Dedifferentiated amniotic fluid mesenchymal stem cell (primary cell): ENCODE measurements at regions not wholly inside any gene's neighbourhood (a gene's known extent, or its start where the extent isn't known, plus 50 kb on each side); places are given as distances from the start of the nearest gene placed in this dataset.
"Not testable (repeated sequence)": the region's sequence is repeated elsewhere in the genome, so short reads cannot be mapped to it uniquely, and the experiment has no call there.

Experiments used
- DNase-seq: peaks from one replicate; pipeline ENCODE4 v3.0.0-alpha.2; 2016; ENCODE audit errors: extremely low spot score

DNA sequence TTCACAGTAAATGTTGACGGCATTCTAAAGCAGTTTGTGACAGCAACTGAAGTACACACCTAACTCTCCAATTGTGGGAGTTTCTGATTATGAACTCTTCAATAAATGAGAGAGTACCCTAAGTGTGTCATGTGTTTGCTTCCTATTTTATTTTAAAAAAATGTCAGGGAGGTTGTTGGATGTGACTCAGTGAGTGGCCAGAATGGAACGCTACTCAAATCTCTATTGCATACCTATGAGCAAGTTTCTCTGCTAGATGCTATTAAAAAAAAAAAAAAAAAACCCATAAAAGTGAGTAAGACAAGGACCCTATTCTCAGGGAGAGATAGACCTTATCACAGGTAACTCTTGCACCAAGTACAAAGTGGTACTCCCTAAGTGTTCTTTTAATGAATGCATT is 256.6 kb downstream of the BTG1 start:
- no peak for DNase-seq

DNA sequence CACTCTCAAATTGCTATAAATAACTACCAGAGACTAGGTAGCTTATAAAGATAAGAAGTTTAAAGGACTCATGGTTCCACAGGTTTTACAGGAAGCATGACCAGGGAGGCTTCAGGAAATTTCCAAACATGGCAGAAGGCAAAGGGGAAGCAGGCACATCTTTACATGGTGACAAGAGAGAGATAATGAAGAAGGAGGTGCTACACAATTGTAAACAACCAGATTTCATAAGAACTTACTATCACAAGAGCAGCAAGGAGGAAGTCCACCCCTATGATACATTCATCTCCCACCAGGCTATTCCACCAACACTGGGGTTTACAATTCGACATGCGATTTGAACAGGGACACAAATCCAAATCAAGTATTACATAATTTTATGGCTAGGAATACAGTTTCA is 257.7 kb downstream of the BTG1 start:
- no peak for DNase-seq

DNA sequence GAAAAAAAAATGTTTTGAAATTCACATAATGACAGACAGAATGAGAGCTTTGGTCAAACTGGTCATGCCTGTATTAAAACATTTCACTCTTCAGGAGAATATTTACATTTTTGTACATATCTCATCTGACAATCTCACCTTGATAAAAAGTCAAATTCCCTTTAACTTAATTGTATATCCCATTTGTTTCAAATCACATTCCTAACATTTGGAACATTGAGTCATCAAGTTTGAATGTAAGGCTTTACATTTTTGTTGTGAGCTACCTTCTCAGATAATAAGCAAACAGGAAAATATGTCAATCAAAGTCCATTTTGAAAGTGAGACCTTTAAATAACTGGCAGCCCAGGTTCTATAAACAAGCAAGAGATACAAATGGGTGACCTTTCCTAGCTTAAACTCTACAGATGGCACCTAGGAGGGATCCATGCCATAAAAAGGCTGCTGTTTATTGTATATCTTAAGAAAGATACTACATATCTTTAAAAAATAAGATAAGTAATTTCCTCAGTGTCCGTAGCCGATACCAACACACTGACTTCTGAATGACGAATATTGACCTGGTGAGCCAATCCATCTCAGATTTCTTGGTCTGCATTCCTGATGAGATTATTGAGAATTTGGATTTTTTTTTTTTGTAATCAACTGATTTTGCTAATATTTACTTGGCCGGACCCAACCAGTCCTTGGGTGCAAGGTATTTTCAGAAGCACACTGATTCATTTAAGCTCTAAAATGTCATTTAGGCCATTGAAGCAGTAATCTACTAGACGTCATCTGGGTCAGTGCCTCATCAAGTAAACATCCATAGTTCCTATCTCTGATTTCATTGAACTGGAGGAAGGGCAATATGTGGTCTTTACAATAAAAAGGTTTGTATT is 259.6 kb downstream of the BTG1 start:
- no peak for DNase-seq

DNA sequence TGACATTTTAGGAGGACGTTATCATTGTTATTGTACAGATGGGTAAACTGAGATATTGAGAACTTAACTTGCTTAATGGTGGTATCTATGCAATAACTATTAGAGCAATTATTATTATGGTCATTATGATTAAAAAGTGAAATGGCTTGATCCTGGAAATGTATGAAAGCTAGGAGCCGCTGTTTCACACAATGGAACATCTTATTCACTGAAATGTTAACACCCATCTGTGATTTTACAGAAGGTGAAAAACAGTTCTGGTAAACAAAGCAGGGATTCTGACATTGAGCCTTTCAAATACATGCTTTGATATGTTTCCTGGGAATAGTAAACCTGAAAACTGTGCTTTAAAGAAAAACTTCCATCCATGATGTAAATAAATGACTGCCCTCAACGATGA is 261.4 kb downstream of the BTG1 start:
- DNase-seq: no peak

DNA sequence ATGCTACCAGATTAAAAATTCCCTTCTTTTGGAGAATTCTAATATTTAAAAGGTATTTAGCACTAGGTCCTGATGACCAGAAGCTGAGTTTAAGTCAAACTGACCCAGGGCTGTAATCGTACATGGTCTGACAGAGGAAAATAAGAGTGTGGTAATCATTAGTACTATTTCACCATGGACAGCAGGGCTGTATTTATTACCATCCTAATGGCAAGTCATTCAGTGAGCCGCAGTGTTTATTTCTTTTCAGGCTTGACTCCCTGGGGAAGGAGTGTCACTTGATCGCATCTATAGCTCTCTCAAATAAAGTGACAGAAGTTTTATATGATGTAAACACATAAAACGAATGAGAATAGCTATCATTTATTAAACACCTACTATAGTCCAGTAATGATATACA is 261.8 kb downstream of the BTG1 start:
- DNase-seq: no peak

DNA sequence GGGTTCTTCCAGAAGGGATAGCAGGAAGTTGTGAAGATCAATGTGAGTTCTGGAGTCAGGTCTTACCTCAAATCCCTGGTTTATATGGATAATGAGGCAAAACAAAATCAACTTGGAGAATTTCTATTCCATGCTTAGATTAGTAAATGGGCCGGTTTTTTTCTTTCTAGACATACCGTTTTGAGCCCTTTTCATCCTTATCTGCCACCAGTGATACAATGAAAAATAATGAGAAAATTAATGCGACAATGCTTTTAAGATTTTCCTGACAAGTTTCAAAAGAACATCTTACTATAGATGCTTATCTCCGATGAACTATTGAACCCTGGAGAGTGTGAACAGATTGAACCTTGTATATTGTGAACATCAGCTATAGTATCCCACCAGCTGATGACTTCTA is 262.7 kb downstream of the BTG1 start:
- no peak for DNase-seq

DNA sequence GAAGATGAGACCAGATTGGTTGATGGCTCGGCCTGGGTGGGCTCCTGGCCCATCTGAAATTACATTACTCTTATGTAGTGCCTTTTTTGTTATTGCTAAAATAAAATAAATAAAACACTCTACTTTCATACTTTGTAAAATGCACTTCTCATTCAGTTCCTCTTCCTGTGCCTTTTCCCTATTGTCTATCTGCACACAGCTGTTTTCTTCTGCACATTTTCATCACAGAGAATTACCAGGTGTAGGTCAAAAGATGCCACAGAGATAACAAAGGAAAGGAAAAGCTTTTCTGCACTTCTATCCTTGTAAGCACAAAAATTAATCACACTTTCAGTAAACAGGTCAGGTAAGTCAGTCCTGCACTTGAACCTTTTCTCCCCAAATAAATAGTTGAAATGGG is 265.1 kb downstream of the BTG1 start:
- DNase-seq: no peak

DNA sequence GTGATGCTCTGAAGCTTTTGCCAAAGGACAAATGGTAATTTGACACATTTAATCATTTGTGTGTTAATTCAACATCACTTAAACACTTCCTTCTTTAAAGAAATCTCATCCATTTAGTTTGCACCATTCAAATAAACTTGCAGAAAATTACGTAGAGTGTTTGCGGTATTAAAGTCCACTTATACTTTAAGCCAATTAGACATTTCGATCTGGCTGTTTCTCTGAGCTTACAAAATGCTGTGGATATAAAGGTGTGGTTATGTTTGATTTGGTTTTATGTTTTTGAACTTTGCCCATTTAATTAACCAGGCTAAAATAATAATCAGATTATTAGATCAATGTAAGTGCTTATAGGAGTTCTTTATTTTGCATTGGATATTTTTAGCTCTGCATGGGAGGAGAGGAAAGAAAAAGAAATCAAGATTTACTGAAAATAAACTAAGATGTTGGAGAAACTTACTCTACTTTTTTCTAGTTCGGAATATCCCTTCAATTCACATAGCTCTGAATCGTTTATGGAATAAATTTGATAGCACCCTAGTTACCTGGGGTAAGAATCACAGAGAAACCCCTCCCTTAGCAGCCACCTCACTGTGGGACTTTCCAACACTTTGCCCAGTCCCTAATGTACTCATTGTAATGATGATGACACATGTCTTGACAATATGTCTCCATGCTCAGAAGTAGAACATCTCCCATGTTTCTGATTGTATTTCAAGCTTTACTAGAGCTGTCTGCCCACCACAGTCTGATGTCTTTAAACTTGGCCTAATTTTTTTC is 268.0 kb downstream of the BTG1 start:
- no peak for DNase-seq

DNA sequence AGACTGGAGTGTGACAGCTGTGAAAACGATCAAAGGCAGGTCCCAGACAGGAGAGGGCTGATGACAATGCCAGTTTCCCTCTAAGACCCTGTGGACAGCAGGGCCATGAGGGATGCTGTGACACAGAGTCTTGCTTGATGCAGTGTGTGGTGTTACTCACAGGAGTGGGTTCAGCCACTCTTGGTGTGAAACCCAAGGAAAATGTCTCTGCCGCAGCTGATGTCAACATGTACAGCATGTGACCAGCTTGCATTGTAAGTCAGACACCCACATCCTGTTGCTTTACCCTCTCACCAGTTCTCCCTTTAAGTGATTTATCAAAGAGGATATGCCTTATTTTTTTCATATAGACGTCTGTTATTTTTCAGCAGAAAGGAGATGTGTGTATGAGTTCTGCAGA is 268.6 kb downstream of the BTG1 start:
- no peak for DNase-seq

DNA sequence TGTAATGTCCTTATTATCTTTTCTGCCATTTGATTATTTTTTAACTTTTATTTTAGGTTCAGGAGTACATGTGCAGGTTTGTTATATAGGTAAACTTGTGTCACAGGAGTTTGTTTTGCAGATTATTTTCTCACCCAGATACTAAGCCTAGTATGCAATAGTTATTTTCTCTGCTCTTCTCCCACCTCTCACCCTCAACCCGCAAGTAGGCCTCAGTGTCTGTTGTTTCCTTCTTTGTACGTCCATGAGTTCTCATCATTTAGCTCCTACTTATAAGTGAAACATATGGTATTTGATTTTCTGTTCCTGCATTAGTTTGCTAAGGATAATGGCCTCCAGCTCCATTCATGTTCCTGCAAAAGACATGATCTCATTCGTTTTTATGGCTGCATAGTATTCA is 270.0 kb downstream of the BTG1 start:
- not testable (repeated sequence) for DNase-seq

DNA sequence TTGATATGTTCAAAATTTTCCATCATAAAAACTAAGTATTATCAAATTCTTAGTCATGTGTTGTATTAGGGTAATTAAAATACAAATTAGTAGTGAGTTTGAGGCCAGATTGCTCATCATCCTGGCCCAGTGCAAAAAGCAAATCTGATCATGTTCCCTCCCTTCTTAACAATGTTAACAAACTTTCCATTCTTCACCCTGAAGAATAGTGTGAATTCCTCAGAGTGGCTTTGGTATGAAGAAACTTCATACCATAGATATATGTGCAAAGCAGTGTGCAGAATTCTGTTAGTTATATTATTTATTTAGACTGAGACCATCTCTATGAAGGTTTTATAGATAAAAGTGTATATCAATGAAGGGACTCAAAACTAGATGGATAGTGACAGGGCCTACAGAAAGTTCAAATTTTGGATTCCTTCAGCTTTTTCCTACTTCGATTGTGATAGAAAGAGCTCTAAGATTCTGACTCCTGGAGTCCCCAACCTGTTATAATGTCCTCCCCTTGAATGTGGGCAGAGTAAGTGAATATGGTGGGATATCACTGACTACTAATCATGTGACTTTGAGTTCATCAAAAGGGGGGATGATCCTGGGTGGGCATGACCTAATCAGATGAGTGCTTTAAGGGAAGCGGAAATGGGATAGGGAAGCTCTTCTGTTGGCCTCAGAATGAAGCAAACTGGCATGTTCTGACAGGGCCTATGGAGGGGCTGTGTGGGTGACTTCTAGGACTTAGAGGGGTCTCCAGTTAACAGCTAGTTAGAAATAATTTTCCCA is 271.4 kb downstream of the BTG1 start:
- no peak for DNase-seq

DNA sequence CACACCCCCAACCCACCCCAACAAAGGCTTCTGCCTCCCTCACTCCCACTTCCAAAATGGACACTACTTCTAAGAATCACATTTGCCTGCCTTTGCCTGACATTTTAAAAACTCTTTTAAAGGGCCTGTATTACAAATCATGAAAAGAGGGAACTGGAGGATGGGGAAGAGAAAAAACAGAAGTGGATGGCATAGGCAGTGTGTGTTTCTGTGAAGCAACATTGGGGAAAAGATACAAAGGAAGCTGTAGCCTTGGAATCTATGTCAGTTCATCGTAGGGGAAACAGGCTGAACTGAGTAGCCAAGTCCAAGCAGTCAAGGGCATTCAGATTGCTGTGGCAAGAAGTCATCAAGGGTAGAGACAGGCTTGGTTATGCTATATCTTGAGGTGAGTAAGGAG is 273.9 kb downstream of the BTG1 start:
- no peak for DNase-seq

DNA sequence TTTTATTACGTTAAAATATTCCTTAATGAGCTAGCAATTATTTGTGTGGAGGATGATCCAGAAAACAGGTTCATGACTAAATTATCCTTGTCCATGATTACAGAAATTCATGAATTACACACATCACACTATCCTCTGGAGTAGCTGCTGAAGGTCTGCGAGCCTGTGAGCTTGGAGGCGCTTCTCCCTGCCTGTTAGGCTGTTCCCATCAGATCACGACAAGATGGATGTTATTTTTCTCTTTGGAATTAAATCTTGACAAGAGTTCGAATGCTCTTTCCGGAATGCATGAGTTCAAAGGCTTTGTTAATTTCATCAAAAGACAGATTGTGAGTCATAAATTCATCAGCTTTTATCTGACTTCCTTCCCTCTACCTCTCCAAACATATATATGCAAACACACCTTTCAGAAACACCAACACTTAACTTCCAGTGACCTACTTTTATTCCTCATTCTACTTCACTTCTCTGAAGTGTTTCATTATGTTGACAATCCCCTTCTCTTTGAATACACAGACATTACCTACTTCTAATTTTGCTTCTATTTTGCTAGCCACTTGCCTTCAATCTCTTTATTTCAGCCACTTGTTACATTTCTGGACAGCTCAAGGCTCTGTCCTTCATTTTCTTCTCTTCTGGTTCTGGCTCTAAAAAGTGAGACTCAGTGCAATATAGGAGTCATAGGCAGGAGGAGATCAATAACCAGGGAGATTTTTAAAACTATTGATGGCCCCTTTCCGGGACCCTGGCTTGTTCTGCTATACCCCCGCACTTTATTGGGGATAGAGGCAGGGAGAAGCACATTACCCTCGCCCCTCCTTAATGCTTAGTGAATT is 274.6 kb downstream of the BTG1 start:
- DNase-seq: no peak

DNA sequence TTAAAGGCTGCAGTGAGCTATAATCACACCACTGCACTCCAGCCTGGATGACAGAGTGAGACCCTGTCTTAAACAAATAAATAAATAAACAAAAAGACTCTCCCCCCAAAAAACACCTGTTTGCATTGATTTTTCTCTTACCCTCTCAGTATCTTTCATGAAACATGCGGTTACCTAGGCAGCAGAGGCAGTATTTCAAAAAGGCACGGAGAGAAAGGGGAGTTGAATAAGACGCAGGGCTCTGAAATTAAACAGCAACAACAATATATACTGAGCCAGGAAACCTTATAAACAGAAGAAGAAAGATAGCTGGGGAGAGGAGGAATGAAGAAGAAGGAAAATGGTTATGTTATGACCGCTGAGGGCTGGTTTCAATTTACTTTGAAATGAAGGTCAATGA is 277.6 kb downstream of the BTG1 start:
- DNase-seq: no peak

DNA sequence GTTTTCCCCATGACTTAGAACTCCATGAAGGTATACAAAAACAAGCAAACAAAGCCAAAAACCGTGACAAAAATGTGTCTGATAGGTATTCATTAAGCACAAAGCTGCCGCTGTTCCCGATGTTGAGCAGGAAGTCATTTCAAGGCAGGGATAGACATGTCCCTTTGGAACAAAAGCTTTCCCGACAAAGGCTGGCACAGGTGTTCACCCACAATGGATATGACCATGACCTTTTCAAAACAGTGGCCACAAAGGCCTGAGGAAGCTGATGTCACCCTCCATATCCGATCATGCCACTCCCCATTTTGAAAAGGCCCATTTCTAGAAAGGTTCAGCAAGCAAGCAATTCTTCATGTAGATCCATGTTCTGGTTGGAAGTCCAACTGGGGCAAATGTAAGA is 279.1 kb downstream of the BTG1 start:
- DNase-seq: no peak

DNA sequence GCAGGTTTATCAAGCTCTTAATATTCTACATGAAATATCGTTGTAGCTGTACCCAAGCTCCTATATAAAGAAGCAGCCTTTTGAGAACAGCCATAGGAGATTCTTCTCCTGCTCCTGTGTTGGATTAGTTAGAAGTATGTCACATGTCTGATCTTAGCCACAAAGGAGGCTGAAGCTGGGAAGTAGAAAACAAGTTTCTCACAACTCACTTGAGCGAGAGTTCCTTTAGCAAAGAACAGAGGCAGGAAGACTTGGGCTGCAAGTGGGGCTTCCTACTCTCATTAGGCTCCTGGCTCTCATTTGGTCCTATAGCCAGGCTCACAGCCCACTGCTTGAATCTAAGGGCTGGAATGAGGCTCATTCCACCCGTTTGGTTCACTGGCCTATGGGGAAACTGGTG is 281.9 kb downstream of the BTG1 start:
- DNase-seq: no peak

DNA sequence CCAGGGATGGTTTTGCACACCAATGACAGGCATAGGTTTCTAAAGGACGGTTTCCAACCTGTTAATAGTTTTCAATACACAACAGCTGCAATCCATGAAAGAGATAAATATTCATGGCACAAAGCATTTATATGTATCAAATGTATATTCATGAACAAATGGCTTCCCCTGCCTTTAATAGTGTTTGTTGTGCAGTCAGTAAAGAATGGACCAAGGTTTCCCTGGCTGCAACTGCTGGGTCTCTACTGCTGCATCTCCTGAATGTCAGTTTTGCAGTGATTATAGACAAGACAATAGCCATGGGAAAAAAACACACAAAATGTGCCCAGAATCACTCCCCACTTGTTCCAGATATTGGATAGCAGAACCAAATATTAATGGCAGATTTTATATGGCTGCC is 284.1 kb downstream of the BTG1 start:
- no peak for DNase-seq

DNA sequence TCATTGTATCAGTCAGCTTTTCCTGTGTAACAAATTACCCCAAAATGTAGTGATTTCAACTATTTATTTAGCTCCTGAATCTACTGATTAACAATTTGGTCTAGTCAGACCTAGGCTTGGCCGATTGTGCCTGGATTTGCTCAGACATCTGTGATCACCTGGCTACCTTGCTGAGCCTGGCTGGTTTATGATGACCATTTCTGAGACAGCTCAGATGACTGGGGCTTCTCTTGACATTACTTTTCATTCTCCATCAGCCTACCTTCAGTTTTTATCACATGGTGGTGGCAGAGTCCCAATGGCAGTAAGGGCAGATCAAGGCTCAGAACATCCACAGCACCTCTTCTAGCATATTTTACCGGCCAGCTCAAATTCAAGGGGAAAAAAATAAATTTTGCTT is 286.3 kb downstream of the BTG1 start:
- no peak for DNase-seq

DNA sequence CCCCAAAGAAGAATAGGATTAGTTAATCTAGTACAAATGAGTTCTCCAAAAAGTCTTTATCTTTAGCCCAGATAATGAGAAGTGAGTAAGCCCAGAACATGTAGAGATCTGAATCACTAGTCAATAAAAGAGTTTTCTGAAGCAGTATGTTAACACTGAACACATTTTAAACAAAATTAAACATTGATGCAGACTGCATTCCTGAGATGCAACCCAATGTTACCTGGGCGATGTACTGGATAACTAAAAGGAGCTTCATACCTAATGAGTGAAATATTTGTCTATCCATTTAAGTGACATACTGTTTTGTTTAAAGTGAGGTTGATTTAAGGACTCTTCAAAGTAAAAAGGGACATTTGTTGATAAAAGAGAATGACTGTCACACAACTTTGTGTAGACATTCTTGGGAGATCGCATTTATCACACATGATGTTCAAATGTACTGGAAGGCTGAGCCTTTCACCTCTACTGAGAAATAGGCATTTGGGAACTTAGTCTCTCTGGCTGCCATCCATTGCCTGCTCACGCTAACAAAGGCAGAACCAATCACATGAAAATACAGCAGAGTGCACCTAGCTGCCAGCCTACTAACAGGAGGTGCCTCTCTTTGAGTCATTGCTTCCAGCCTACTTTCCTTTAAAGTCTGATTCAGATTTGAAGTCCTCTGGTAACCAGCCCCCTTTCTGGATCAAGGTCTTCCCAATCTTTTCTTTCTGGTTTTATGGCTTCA is 287.7 kb downstream of the BTG1 start:
- DNase-seq: no peak

DNA sequence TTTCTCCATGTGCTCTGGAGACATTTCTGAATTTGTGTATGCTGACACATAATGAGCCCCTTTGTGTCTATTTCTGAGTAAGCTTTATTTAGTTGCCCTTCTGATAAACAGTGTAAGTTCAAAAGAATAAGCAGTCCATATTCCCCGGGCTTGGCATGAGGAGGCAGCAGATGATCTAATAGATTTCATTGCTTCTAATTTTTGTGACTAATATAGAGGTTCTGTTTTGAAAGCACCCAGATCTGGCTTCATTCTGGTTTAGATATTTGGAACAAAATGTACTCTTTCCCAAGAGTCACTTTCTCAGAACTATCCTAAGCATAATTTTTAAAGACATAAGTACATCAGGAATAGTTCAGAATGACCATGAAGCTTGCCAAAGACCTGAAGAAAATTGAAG is 290.9 kb downstream of the BTG1 start:
- DNase-seq: no peak
